GM12872 (cell line): ENCODE measurements at regions not wholly inside any gene's neighbourhood (a gene's known extent, or its start where the extent isn't known, plus 50 kb on each side); places are given as distances from the start of the nearest gene placed in this dataset.

ENCODE experiments used
- TF ChIP-seq, protein P1 (sequence below): IDR thresholded peaks from 3 replicates; pipeline ENCODE4 v1.5.1; 2011; ENCODE audit warnings: low read depth, mild to moderate bottlenecking, low read length, moderate library complexity; ENCODE audit not compliant: insufficient read depth

- TF ChIP-seq, protein P1, sequence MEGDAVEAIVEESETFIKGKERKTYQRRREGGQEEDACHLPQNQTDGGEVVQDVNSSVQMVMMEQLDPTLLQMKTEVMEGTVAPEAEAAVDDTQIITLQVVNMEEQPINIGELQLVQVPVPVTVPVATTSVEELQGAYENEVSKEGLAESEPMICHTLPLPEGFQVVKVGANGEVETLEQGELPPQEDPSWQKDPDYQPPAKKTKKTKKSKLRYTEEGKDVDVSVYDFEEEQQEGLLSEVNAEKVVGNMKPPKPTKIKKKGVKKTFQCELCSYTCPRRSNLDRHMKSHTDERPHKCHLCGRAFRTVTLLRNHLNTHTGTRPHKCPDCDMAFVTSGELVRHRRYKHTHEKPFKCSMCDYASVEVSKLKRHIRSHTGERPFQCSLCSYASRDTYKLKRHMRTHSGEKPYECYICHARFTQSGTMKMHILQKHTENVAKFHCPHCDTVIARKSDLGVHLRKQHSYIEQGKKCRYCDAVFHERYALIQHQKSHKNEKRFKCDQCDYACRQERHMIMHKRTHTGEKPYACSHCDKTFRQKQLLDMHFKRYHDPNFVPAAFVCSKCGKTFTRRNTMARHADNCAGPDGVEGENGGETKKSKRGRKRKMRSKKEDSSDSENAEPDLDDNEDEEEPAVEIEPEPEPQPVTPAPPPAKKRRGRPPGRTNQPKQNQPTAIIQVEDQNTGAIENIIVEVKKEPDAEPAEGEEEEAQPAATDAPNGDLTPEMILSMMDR: no peak
These were observed 182.3 kb downstream of the AVL9 start for GRCh38 chr7:32677593-32677992.

DNA sequence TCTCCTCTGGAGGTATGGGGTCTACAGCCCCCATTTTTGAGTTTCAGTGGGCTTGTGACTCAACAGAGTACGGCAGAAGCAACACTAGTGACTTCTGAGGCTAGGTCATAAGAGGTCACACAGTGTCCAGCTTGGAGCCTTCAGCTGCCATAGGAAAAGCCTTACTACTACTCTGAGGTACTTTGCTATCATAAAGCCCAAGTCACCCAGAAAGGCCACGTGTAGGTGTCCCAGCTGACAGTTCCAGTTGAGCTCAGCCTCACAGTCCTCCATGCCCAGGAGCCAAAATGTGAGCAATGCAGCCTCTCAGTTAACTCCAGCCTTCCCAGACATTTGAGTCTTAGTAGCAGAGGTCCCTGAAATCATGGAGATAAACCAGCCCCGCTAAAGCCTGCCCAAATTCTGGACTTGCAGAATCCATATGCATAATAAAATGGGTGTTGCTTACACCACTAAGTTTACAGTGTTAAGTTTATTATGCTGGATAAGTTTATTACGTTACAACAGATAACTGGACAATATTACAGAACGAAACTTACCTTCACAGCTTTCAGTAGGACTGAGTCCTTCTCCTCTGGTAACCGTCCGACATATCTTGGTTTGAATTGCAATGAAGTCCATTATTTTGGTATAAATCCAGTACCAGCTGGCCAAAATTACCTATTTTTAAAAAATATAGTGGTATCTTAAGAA lies 181.1 kb downstream of the AVL9 start:
- TF ChIP-seq, protein P1: no peak

DNA sequence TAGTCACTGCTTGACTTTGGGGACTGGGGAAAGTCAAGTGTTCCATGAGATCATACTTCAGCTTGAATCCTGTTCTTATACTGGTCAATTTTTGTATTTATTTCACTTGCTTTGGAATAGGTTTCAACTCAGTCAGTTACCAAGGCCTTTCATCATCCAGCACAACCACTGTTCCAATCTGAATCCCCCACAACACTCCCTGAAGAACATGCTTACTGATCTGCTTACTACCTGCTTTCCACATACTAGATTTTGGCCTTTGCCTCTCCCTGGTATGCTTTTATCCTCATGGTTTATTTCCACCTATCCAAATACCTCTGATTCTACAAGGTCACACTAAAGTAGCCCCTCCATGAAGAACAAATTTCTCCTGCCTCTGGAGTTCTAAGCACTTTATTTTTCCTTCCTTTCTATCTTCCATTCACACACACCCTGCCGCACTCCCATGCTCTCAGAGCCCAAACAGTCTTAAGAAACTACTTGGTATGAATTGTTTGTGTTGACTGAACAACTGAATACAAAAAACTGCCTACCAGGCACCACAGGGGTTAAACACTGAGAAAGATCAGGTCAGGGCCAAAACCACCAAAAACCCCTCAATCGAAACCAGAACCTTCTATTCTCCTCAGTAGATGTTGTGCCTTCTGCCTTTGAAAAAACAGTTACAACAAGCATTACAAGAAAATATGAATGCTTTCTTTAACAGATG lies 178.1 kb downstream of the AVL9 start:
- TF ChIP-seq, protein P1: no peak

- TF ChIP-seq, protein P1: no peak
These were observed 175.1 kb downstream of the AVL9 start for GRCh38 chr7:32670110-32671025.

DNA sequence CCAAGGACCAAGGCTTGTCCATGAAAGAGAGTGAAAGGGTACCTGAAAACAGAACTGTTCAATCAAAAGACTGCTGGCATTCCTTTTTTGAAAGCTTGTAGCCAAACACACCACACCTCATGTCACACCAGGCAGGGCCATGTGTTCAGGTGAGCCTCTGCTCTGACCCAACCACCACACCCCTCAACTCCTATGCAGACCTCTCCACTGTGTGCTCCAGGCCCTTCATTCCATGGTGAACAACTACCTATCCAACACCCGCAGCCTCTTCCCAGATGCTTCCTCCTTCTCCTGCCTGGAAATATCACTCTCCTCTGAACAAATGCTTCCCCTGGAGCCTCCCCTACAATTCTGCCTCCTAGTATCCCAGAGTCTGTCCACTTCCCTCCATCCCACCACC lies 166.6 kb downstream of the AVL9 start:
- TF ChIP-seq, protein P1: no peak

GRCh38 chr7:32661501-32661900 lies 166.2 kb downstream of the AVL9 start:
- TF ChIP-seq, protein P1: no peak

GRCh38 chr7:32660936-32661335 lies 165.6 kb downstream of the AVL9 start:
- TF ChIP-seq, protein P1: no peak
